NB4 (cell line): ENCODE measurements at regions not wholly inside any gene's neighbourhood (a gene's known extent, or its start where the extent isn't known, plus 50 kb on each side); places are given as distances from the start of the nearest gene placed in this dataset.

Experiments
- CTCF ChIP-seq: IDR thresholded peaks from one replicate; pipeline ENCODE4 v1.5.1; 2012; ENCODE audit warnings: low read depth, low read length
- POLR2A ChIP-seq: IDR thresholded peaks from 2 replicates; pipeline ENCODE4 v1.6.1; 2011; ENCODE audit warnings: mild to moderate bottlenecking; ENCODE audit not compliant: insufficient read length; ENCODE audit errors: extremely low read depth
- TF ChIP-seq, protein P1 (sequence below): IDR thresholded peaks from 2 replicates; pipeline ENCODE4 v1.6.1; 2011; ENCODE audit warnings: low read depth, low read length

DNA sequence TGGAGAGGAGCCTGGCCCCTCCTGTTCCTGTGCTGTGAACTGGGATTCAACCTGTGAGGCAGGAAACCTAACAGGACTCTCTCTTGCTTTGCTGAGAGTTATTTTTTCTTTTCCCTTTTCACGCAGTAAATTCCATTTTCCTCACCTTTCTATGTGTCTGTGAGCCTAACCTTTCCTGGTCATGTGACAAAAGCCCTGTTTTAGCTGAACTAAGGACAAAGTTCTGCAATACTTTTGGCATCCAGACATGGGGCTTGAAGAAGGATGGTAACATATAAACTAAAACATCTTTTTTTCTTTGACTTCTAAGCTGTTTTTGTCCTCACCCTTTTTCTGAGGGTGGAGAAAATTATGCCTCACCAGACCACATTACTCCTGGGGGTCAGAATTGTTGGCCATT is 368.5 kb downstream of the HTR1B start:
- TF ChIP-seq CTCF (no peak), POLR2A (no peak)
- TF ChIP-seq, protein P1, sequence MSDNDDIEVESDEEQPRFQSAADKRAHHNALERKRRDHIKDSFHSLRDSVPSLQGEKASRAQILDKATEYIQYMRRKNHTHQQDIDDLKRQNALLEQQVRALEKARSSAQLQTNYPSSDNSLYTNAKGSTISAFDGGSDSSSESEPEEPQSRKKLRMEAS = no peak
